GM12892 (cell line): ENCODE measurements at regions not wholly inside any gene's neighbourhood (a gene's known extent, or its start where the extent isn't known, plus 50 kb on each side); places are given as distances from the start of the nearest gene placed in this dataset.

Experiments used
- POLR2A ChIP-seq: IDR thresholded peaks from 2 replicates; pipeline ENCODE4 v1.6.1; 2011; ENCODE audit warnings: low read depth, low read length, control low read depth
- POLR2AphosphoS5 ChIP-seq: IDR thresholded peaks from 2 replicates; pipeline ENCODE4 v1.6.1; 2011; ENCODE audit warnings: low read depth, low read length, control low read depth
- TAF1 ChIP-seq: IDR thresholded peaks from 2 replicates; pipeline ENCODE4 v1.6.1; 2011; ENCODE audit warnings: low read depth, mild to moderate bottlenecking, control low read depth, low read length, borderline replicate concordance

DNA sequence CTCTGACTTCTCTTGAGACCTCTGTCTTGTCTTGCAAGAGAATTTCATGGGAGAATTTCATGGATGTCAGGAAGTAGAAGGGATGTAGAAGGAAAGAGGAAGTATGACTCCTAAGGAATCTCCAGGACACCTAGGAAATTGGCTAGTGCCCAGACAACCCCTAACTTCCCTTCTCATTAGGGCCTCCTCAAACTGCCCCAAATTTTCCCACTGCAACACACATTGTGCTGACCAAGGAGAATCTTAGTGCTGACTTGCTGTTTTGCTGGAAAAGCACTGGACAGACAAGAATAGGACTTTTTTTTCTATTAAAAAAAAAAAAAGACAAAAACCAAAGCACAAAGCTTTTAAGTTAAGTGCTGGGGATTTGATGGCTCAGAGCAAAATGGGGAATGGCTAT, 236.1 kb upstream of the CADM1 start:
- no peak for TF ChIP-seq POLR2A
- no peak for TF ChIP-seq POLR2AphosphoS5
- TF ChIP-seq TAF1 = no peak
